ENCODE measurements at regions not wholly inside any gene's neighbourhood (a gene's known extent, or its start where the extent isn't known, plus 50 kb on each side); places are given as distances from the start of the nearest gene placed in this dataset.
A peak's percentile ranks its signal among the peaks of the same experiment; 100 is the strongest.

- TF ChIP-seq CREB1 (IDR thresholded peaks at IDR 0.05; ENCODE audit: low read depth) (no peak), CEBPB (IDR thresholded peaks at IDR 0.05) (peak; percentile 24; the same call in 1 of the 2 replicates)
Observed at GRCh38 chr4:135739354-135739753, 1537.8 kb upstream of the PABPC4L start.

- no peak for TF ChIP-seq ZBTB7A (IDR thresholded peaks at IDR 0.05; ENCODE audit: low read depth)
- no peak for TF ChIP-seq RAD21 (IDR thresholded peaks at IDR 0.05; ENCODE audit: low read depth)
- no peak for TF ChIP-seq YY1 (IDR thresholded peaks at IDR 0.05; ENCODE audit: low read depth)
- TF ChIP-seq FOXM1 (IDR thresholded peaks at IDR 0.05; ENCODE audit: borderline replicate concordance, low read depth): no peak
- no peak for TF ChIP-seq NFIC (IDR thresholded peaks at IDR 0.05)
- TF ChIP-seq, protein P1, sequence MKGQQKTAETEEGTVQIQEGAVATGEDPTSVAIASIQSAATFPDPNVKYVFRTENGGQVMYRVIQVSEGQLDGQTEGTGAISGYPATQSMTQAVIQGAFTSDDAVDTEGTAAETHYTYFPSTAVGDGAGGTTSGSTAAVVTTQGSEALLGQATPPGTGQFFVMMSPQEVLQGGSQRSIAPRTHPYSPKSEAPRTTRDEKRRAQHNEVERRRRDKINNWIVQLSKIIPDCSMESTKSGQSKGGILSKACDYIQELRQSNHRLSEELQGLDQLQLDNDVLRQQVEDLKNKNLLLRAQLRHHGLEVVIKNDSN (IDR thresholded peaks at IDR 0.05): no peak
- TF ChIP-seq, protein P2, sequence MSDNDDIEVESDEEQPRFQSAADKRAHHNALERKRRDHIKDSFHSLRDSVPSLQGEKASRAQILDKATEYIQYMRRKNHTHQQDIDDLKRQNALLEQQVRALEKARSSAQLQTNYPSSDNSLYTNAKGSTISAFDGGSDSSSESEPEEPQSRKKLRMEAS (IDR thresholded peaks at IDR 0.05): no peak
- TF ChIP-seq, protein P3, sequence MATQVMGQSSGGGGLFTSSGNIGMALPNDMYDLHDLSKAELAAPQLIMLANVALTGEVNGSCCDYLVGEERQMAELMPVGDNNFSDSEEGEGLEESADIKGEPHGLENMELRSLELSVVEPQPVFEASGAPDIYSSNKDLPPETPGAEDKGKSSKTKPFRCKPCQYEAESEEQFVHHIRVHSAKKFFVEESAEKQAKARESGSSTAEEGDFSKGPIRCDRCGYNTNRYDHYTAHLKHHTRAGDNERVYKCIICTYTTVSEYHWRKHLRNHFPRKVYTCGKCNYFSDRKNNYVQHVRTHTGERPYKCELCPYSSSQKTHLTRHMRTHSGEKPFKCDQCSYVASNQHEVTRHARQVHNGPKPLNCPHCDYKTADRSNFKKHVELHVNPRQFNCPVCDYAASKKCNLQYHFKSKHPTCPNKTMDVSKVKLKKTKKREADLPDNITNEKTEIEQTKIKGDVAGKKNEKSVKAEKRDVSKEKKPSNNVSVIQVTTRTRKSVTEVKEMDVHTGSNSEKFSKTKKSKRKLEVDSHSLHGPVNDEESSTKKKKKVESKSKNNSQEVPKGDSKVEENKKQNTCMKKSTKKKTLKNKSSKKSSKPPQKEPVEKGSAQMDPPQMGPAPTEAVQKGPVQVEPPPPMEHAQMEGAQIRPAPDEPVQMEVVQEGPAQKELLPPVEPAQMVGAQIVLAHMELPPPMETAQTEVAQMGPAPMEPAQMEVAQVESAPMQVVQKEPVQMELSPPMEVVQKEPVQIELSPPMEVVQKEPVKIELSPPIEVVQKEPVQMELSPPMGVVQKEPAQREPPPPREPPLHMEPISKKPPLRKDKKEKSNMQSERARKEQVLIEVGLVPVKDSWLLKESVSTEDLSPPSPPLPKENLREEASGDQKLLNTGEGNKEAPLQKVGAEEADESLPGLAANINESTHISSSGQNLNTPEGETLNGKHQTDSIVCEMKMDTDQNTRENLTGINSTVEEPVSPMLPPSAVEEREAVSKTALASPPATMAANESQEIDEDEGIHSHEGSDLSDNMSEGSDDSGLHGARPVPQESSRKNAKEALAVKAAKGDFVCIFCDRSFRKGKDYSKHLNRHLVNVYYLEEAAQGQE (IDR thresholded peaks at IDR 0.05; ENCODE audit: low read depth): no peak
- TF ChIP-seq EP300 (IDR thresholded peaks at IDR 0.05; ENCODE audit: borderline replicate concordance): no peak
- no peak for TF ChIP-seq CREB1 (IDR thresholded peaks at IDR 0.05; ENCODE audit: low read depth)
- no peak for TF ChIP-seq CEBPB (IDR thresholded peaks at IDR 0.05)
- TF ChIP-seq TEAD4 (IDR thresholded peaks at IDR 0.05): no peak
- TF ChIP-seq TCF12 (IDR thresholded peaks at IDR 0.05; ENCODE audit: low read depth): no peak
- TF ChIP-seq EGR1 (IDR thresholded peaks at IDR 0.05): no peak
- no peak for TF ChIP-seq TAF1 (IDR thresholded peaks at IDR 0.05; ENCODE audit: low read depth)
Observed at GRCh38 chr4:135735512-135735911, 1533.9 kb upstream of the PABPC4L start.

- TF ChIP-seq EP300 (IDR thresholded peaks at IDR 0.05; ENCODE audit: borderline replicate concordance) (no peak), FOXM1 (IDR thresholded peaks at IDR 0.05; ENCODE audit: borderline replicate concordance, low read depth) (no peak), EGR1 (IDR thresholded peaks at IDR 0.05) (no peak), TAF1 (IDR thresholded peaks at IDR 0.05; ENCODE audit: low read depth) (no peak), YY1 (IDR thresholded peaks at IDR 0.05; ENCODE audit: low read depth) (no peak), CEBPB (IDR thresholded peaks at IDR 0.05) (no peak)
- TF ChIP-seq, protein P3 (IDR thresholded peaks at IDR 0.05; ENCODE audit: low read depth): no peak
Observed at GRCh38 chr4:135732448-135732847, 1530.9 kb upstream of the PABPC4L start.

DNA sequence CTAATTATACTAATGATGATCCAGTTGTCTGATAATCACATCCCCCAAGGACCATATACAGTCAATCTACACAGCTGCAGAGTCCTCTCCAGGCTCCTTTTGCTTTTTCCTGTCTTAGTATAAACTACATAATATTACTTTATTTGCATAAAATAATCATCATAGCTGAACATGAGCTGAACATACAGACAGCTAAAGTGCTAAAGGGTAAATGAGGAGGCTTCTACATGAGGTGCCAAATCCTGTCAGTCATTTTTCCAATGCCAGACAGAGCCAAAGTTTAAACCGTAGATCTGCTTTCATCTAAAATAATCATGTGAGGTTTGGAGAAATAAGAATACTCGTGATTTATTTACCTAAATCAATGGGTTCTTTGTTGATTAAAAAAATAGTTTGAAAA lies 1530.1 kb upstream of the PABPC4L start:
- TF ChIP-seq EP300 (IDR thresholded peaks at IDR 0.05; ENCODE audit: borderline replicate concordance): no peak
- no peak for TF ChIP-seq RAD21 (IDR thresholded peaks at IDR 0.05; ENCODE audit: low read depth)

DNA sequence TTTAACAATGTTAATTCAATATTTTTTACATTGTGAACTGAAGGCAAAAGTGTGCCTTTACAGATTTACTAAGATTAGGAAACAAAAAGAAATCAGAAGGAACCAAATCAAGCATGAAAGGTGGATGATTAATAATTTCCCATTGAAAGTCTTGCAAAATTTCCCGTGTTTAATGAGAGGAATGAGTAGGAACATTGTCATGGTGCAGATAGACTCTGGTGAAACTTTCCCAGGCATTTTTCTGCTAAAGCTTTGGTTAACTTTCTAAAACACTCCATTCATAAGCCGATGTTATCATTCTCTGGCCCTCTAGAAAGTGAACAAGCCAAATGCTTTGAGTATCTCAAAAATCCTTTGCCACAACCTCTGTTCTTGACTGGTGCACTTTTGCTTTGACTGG lies 1522.8 kb upstream of the PABPC4L start:
- TF ChIP-seq EGR1 (IDR thresholded peaks at IDR 0.05): no peak
- no peak for TF ChIP-seq TAF1 (IDR thresholded peaks at IDR 0.05; ENCODE audit: low read depth)
- no peak for TF ChIP-seq CREB1 (IDR thresholded peaks at IDR 0.05; ENCODE audit: low read depth)
- TF ChIP-seq TCF12 (IDR thresholded peaks at IDR 0.05; ENCODE audit: low read depth): no peak
- TF ChIP-seq FOXM1 (IDR thresholded peaks at IDR 0.05; ENCODE audit: borderline replicate concordance, low read depth): no peak

- TF ChIP-seq RAD21 (IDR thresholded peaks at IDR 0.05; ENCODE audit: low read depth): peak; percentile 31; the same call in 1 of the 2 replicates
- no peak for TF ChIP-seq TEAD4 (IDR thresholded peaks at IDR 0.05)
- TF ChIP-seq ZBTB7A (IDR thresholded peaks at IDR 0.05; ENCODE audit: low read depth): no peak
- TF ChIP-seq, protein P1 (IDR thresholded peaks at IDR 0.05): no peak
Observed at GRCh38 chr4:135718019-135718418, 1516.4 kb upstream of the PABPC4L start.

DNA sequence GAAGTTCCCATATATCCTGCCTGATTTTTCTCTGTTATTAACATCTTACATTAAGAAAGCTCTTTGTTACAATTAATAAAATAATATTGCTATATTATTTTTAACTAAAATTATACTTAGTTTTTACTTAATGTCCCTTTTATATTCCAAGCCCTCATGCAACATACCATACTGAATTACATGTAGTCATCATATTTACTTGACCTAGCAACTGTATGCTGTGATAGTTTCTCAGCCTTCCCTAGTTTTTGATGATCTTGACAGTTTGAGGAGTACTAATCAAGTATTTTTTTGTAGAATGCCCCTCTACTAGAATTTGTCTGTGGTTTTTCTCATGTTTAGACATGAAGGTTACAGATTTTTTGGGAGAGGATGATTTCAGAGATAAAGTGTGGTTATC lies 1503.8 kb upstream of the PABPC4L start:
- TF ChIP-seq ZBTB7A (IDR thresholded peaks at IDR 0.05; ENCODE audit: low read depth): no peak
- TF ChIP-seq TEAD4 (IDR thresholded peaks at IDR 0.05): no peak
- no peak for TF ChIP-seq NFIC (IDR thresholded peaks at IDR 0.05)
- no peak for TF ChIP-seq TAF1 (IDR thresholded peaks at IDR 0.05; ENCODE audit: low read depth)
- TF ChIP-seq, protein P3 (IDR thresholded peaks at IDR 0.05; ENCODE audit: low read depth): no peak
- TF ChIP-seq CREB1 (IDR thresholded peaks at IDR 0.05; ENCODE audit: low read depth): no peak
- TF ChIP-seq, protein P2 (IDR thresholded peaks at IDR 0.05): no peak
- TF ChIP-seq TCF12 (IDR thresholded peaks at IDR 0.05; ENCODE audit: low read depth): no peak
- TF ChIP-seq, protein P1 (IDR thresholded peaks at IDR 0.05): no peak

Data from Ishikawa (cell line).